ENCODE measurements at regions not wholly inside any gene's neighbourhood (a gene's known extent, or its start where the extent isn't known, plus 50 kb on each side); places are given as distances from the start of the nearest gene placed in this dataset.

- TF ChIP-seq, protein P1, sequence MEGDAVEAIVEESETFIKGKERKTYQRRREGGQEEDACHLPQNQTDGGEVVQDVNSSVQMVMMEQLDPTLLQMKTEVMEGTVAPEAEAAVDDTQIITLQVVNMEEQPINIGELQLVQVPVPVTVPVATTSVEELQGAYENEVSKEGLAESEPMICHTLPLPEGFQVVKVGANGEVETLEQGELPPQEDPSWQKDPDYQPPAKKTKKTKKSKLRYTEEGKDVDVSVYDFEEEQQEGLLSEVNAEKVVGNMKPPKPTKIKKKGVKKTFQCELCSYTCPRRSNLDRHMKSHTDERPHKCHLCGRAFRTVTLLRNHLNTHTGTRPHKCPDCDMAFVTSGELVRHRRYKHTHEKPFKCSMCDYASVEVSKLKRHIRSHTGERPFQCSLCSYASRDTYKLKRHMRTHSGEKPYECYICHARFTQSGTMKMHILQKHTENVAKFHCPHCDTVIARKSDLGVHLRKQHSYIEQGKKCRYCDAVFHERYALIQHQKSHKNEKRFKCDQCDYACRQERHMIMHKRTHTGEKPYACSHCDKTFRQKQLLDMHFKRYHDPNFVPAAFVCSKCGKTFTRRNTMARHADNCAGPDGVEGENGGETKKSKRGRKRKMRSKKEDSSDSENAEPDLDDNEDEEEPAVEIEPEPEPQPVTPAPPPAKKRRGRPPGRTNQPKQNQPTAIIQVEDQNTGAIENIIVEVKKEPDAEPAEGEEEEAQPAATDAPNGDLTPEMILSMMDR (IDR thresholded peaks at IDR 0.05): no peak
- no peak for TF ChIP-seq POLR2A (IDR thresholded peaks at IDR 0.05)
Measured at GRCh38 chrX:5324546-5324945, 904.1 kb downstream of the NLGN4X start.

All from Peyer's patch (tissue), 4 donors.